ENCODE measurements at regions not wholly inside any gene's neighbourhood (a gene's known extent, or its start where the extent isn't known, plus 50 kb on each side); places are given as distances from the start of the nearest gene placed in this dataset.
A peak's percentile ranks its signal among the peaks of the same experiment; 100 is the strongest.

GRCh38 chr5:135191084-135191826, 157.2 kb upstream of the PITX1 start (continued):
- TF ChIP-seq HNRNPK (IDR thresholded peaks at IDR 0.05; ENCODE audit: low read depth, low read length, poor library complexity, severe bottlenecking) = no peak
- peak; percentile 75; the same call in 1 of the 2 replicates for TF ChIP-seq ETV6 (CRISPR knock-in tag; conservative IDR thresholded peaks at IDR 0.05)
- no peak for TF ChIP-seq ZMYM2 (CRISPR knock-in tag; IDR thresholded peaks at IDR 0.05)
- no peak for TF ChIP-seq DZIP1 (CRISPR knock-in tag; IDR thresholded peaks at IDR 0.05)
- peak; percentile 40; the same call in 1 of the 2 replicates for TF ChIP-seq ZNF782 (CRISPR knock-in tag; IDR thresholded peaks at IDR 0.05; ENCODE audit: borderline replicate concordance)
- TF ChIP-seq THYN1 (CRISPR knock-in tag; IDR thresholded peaks at IDR 0.05; ENCODE audit: borderline replicate concordance, low read depth) = no peak
- TF ChIP-seq ZNF687 (CRISPR knock-in tag; IDR thresholded peaks at IDR 0.05) = peak; percentile 89
- peak; percentile 82 for TF ChIP-seq ZGPAT (CRISPR knock-in tag; IDR thresholded peaks at IDR 0.05)
- TF ChIP-seq ZNF773 (CRISPR knock-in tag; IDR thresholded peaks at IDR 0.05; ENCODE audit: borderline replicate concordance) = no peak
- no peak for TF ChIP-seq ZFP36 (IDR thresholded peaks at IDR 0.05; ENCODE audit: borderline replicate concordance, low read depth, low read length, partially characterized antibody)
- no peak for TF ChIP-seq TOPORS (CRISPR knock-in tag; IDR thresholded peaks at IDR 0.05)
- no peak for TF ChIP-seq GZF1 (CRISPR knock-in tag; IDR thresholded peaks at IDR 0.05)
- TF ChIP-seq GLMP (CRISPR knock-in tag; IDR thresholded peaks at IDR 0.05; ENCODE audit: borderline replicate concordance) = no peak
- no peak for TF ChIP-seq ZNF567 (CRISPR knock-in tag; IDR thresholded peaks at IDR 0.05; ENCODE audit: borderline replicate concordance)
- TF ChIP-seq ONECUT2 (CRISPR knock-in tag; IDR thresholded peaks at IDR 0.05) = no peak
- 0 out of 2 replicates have a peak, but pooled peaks have one; percentile 20 for TF ChIP-seq ZNF468 (CRISPR knock-in tag; IDR thresholded peaks at IDR 0.05)
- peak; percentile 85 for TF ChIP-seq ZBTB33 (CRISPR knock-in tag; IDR thresholded peaks at IDR 0.05)

Data from HepG2 (cell line).